ENCODE measurements at regions not wholly inside any gene's neighbourhood (a gene's known extent, or its start where the extent isn't known, plus 50 kb on each side); places are given as distances from the start of the nearest gene placed in this dataset.

- TF ChIP-seq CTCF (IDR thresholded peaks at IDR 0.05; ENCODE audit: insufficient read depth, low read length, poor library complexity, severe bottlenecking) = no peak
- TF ChIP-seq EZH2phosphoT487 (conservative IDR thresholded peaks at IDR 0.05; ENCODE audit: low read length) = no peak
Measured at GRCh38 chr2:34201099-34201498, 602.0 kb upstream of the FAM98A start.

Measured in SU-DHL-6 (cell line).